ENCODE measurements at regions not wholly inside any gene's neighbourhood (a gene's known extent, or its start where the extent isn't known, plus 50 kb on each side); places are given as distances from the start of the nearest gene placed in this dataset.
"Not testable (repeated sequence)": the region's sequence is repeated elsewhere in the genome, so short reads cannot be mapped to it uniquely, and the experiment has no call there.

DNA sequence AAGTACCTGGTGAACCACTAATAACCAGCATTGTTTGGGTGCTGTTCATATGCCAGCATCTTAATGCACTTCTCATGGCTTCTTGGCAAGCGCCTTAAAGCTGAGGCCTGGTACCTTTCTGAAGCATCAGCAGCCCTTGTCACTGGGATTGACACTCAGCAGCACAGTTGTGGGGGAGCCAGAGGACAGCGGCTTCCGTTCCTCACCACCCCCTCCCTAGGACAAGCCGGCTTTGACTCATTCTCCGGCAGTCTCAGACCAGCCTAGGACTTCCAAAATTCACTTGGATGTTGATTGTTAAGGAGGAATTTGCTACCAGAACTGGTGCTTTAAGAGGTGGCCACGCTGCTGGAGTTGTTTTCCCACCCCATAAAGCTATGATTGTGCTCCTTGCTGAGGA is 64.7 kb upstream of the MTLN start:
- not testable (repeated sequence) for TF ChIP-seq EZH2phosphoT487 (IDR thresholded peaks at IDR 0.05; ENCODE audit: borderline replicate concordance, low read depth, low read length)
- TF ChIP-seq, protein P1, sequence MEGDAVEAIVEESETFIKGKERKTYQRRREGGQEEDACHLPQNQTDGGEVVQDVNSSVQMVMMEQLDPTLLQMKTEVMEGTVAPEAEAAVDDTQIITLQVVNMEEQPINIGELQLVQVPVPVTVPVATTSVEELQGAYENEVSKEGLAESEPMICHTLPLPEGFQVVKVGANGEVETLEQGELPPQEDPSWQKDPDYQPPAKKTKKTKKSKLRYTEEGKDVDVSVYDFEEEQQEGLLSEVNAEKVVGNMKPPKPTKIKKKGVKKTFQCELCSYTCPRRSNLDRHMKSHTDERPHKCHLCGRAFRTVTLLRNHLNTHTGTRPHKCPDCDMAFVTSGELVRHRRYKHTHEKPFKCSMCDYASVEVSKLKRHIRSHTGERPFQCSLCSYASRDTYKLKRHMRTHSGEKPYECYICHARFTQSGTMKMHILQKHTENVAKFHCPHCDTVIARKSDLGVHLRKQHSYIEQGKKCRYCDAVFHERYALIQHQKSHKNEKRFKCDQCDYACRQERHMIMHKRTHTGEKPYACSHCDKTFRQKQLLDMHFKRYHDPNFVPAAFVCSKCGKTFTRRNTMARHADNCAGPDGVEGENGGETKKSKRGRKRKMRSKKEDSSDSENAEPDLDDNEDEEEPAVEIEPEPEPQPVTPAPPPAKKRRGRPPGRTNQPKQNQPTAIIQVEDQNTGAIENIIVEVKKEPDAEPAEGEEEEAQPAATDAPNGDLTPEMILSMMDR (conservative IDR thresholded peaks at IDR 0.05; ENCODE audit: low read length) = not testable (repeated sequence)

Data from OCI-LY7 (cell line).